H9 (cell line): ENCODE measurements at regions not wholly inside any gene's neighbourhood (a gene's known extent, or its start where the extent isn't known, plus 50 kb on each side); places are given as distances from the start of the nearest gene placed in this dataset.

ENCODE experiments used
- DNase-seq: peaks from one replicate; pipeline ENCODE4 v3.0.0-alpha.2; 2017
- H2AFZ ChIP-seq: one replicate; pipeline ENCODE4 v1.6.1; 2013; ENCODE audit warnings: mild to moderate bottlenecking, low read length, control low read depth, moderate library complexity
- H2AK5ac ChIP-seq: 2 replicates; pipeline ENCODE4 v1.6.1; 2013; ENCODE audit warnings: low read length, control low read depth, mixed read lengths; ENCODE audit not compliant: insufficient read length
- H2BK120ac ChIP-seq: one replicate; pipeline ENCODE4 v1.6.1; 2013; ENCODE audit warnings: low read depth, mild to moderate bottlenecking, low read length, control low read depth, inconsistent platforms; ENCODE audit not compliant: poor library complexity, severe bottlenecking
- H2BK12ac ChIP-seq: 2 replicates; pipeline ENCODE4 v1.6.1; 2013; ENCODE audit warnings: low read length, control low read depth, mixed read lengths, low read depth; ENCODE audit not compliant: insufficient read length
- H2BK15ac ChIP-seq: 2 replicates; pipeline ENCODE4 v1.6.1; 2013; ENCODE audit warnings: low read depth, low read length, control low read depth
- H2BK20ac ChIP-seq: one replicate; pipeline ENCODE4 v1.6.1; 2013; ENCODE audit warnings: low read depth, mild to moderate bottlenecking, low read length, control low read depth, inconsistent platforms; ENCODE audit not compliant: poor library complexity, severe bottlenecking
- H2BK5ac ChIP-seq: 2 replicates; pipeline ENCODE4 v1.6.1; 2013; ENCODE audit warnings: low read length, control low read depth, mixed read lengths; ENCODE audit not compliant: insufficient read length
- H3K14ac ChIP-seq: 2 replicates; pipeline ENCODE4 v1.6.1; 2013; ENCODE audit warnings: low read length, control low read depth; ENCODE audit not compliant: insufficient read depth
- H3K18ac ChIP-seq: 2 replicates; pipeline ENCODE4 v1.6.1; 2013; ENCODE audit warnings: low read depth, mild to moderate bottlenecking, mixed read lengths, low read length, control low read depth; ENCODE audit not compliant: insufficient read length
- H3K23ac ChIP-seq: 2 replicates; pipeline ENCODE4 v1.6.1; 2013; ENCODE audit warnings: low read length, control low read depth, mixed read lengths, low read depth; ENCODE audit not compliant: insufficient read length
- H3K23me2 ChIP-seq: 2 replicates; pipeline ENCODE4 v1.6.1; 2013; ENCODE audit warnings: low read depth, mild to moderate bottlenecking, mixed read lengths, low read length, control low read depth; ENCODE audit not compliant: insufficient read length, poor library complexity, severe bottlenecking
- H3K27ac ChIP-seq: 2 replicates; pipeline ENCODE4 v1.5.1; 2013; ENCODE audit warnings: low read length, control low read depth, mixed read lengths, low read depth; ENCODE audit not compliant: insufficient read length
- H3K27me3 ChIP-seq: 2 replicates; pipeline ENCODE4 v1.6.1; 2013; ENCODE audit warnings: low read length, control low read depth, inconsistent platforms; ENCODE audit not compliant: insufficient read depth
- H3K4ac ChIP-seq: 2 replicates; pipeline ENCODE4 v1.6.1; 2013; ENCODE audit warnings: low read depth, mild to moderate bottlenecking, control low read depth, inconsistent platforms, low read length, moderate library complexity
- H3K4me1 ChIP-seq: 2 replicates; pipeline ENCODE4 v1.6.1; 2013; ENCODE audit warnings: low read length, control low read depth, inconsistent platforms; ENCODE audit not compliant: insufficient read depth
- H3K4me2 ChIP-seq: 2 replicates; pipeline ENCODE4 v1.6.1; 2013; ENCODE audit warnings: low read length, control low read depth, mixed read lengths; ENCODE audit not compliant: insufficient read length, insufficient read depth
- H3K56ac ChIP-seq: 2 replicates; pipeline ENCODE4 v1.6.1; 2013; ENCODE audit warnings: low read depth, mild to moderate bottlenecking, mixed read lengths, low read length, control low read depth; ENCODE audit not compliant: insufficient read length
- H3K79me1 ChIP-seq: 2 replicates; pipeline ENCODE4 v1.6.1; 2013; ENCODE audit warnings: low read depth, mild to moderate bottlenecking, moderate library complexity, low read length, control low read depth, inconsistent platforms; ENCODE audit not compliant: insufficient read depth, poor library complexity, severe bottlenecking
- H3K79me2 ChIP-seq: 2 replicates; pipeline ENCODE4 v1.6.1; 2013; ENCODE audit warnings: low read length, control low read depth, inconsistent platforms; ENCODE audit not compliant: insufficient read depth
- H3K9ac ChIP-seq: 2 replicates; pipeline ENCODE4 v1.6.1; 2013; ENCODE audit warnings: low read length, control low read depth, mixed read lengths; ENCODE audit not compliant: insufficient read length; ENCODE audit errors: extremely low read depth
- H3K9me3 ChIP-seq: one replicate; pipeline ENCODE4 v1.6.1; 2013; ENCODE audit warnings: low read depth, low read length, inconsistent platforms; ENCODE audit not compliant: control insufficient read depth
- H3T11ph ChIP-seq: one replicate; pipeline ENCODE4 v1.6.1; 2013; ENCODE audit warnings: mild to moderate bottlenecking, low read length, control low read depth, inconsistent platforms
- H4K20me1 ChIP-seq: one replicate; pipeline ENCODE4 v1.6.1; 2013; ENCODE audit not compliant: control insufficient read depth, insufficient read length, insufficient read depth
- H4K5ac ChIP-seq: 2 replicates; pipeline ENCODE4 v1.6.1; 2013; ENCODE audit warnings: low read depth, mild to moderate bottlenecking, mixed read lengths, low read length, control low read depth; ENCODE audit not compliant: insufficient read length
- H4K8ac ChIP-seq: replicated peaks from 2 replicates; pipeline ENCODE4 v1.6.1; 2013; ENCODE audit warnings: low read length, control low read depth, mixed read lengths, low read depth; ENCODE audit not compliant: insufficient read length
- H4K91ac ChIP-seq: 2 replicates; pipeline ENCODE4 v1.6.1; 2013; ENCODE audit warnings: low read depth, mild to moderate bottlenecking, moderate library complexity, mixed read lengths, low read length, control low read depth; ENCODE audit not compliant: insufficient read length
- H3K27ac Mint-ChIP-seq, 3 experiments: 2 replicates in 2 of 3; 3 replicates in 1 of 3; pipeline ENCODE4 v1.8.0; 2020 to 2021; ENCODE audit warnings: mixed read lengths in 3 of 3, mild to moderate bottlenecking in 1 of 3, moderate library complexity in 1 of 3
- H3K27me3 Mint-ChIP-seq: 2 replicates; pipeline ENCODE4 v1.8.0; 2021; ENCODE audit warnings: low read depth, mild to moderate bottlenecking, moderate library complexity, mixed read lengths
- H3K36me3 Mint-ChIP-seq, 3 experiments: 2 replicates in 2 of 3; 3 replicates in 1 of 3; pipeline ENCODE4 v1.8.0; 2020 to 2021; ENCODE audit warnings: low read depth in 3 of 3, mixed read lengths in 3 of 3; ENCODE audit not compliant: insufficient read depth in 1 of 3
- H3K4me1 Mint-ChIP-seq, 2 experiments: 2 replicates each; pipeline ENCODE4 v1.8.0; 2020; ENCODE audit warnings: mixed read lengths in 2 of 2
- H3K4me3 Mint-ChIP-seq, 2 experiments: 2 replicates in 1 of 2; 3 replicates in 1 of 2; pipeline ENCODE4 v1.8.0; 2020 to 2021; ENCODE audit warnings: mild to moderate bottlenecking in 2 of 2, mixed read lengths in 2 of 2, moderate library complexity in 1 of 2
- H3K9me3 Mint-ChIP-seq, 2 experiments: 2 replicates in 1 of 2; 3 replicates in 1 of 2; pipeline ENCODE4 v1.8.0; 2020; ENCODE audit warnings: mild to moderate bottlenecking in 2 of 2, mixed read lengths in 2 of 2, moderate library complexity in 1 of 2
- TF ChIP-seq, protein P1 (sequence below): fragments of 200-600 bp; sonication (generic); conservative IDR thresholded peaks from 3 replicates; pipeline ENCODE4 v1.8.0; 2021; ENCODE audit warnings: antibody characterized with exemption, mild to moderate bottlenecking

DNA sequence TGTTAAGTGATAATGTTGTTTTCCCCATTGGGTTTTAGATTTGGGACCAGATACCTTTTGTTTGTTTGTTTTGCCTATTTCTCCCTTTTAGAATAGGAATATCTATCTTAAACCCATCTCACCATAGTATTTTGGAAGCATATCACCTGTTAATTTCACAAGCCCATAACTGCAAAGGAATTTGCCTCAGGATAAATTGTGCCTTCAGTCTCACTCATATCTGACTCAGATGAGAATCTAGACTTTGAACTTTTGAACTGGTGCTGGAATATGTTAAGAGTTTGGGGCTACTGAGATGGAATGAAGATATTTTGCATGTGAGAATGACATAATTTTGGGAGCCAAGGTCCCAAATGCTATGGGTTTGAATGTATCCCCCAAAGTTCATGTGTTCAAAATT is 607.4 kb downstream of the HACE1 start:
- Histone ChIP-seq H3K14ac (no peak overlapping the region), H4K5ac (no peak overlapping the region), H2AK5ac (no peak overlapping the region), H2BK5ac (no peak overlapping the region), H3K23me2 (no peaks in the 10 kb centered on the region), H3K27me3 (no peaks in the 10 kb centered on the region), H3K56ac (no peak overlapping the region), H3K9me3 (no peaks in the 10 kb centered on the region), H3K79me1 (no peaks in the 10 kb centered on the region), H2BK20ac (no peak overlapping the region), H3K4me2 (no peak overlapping the region), H3K4me1 (no peaks in the 10 kb centered on the region), H3T11ph (no peak overlapping the region), H4K20me1 (no peaks in the 10 kb centered on the region), H3K79me2 (no peaks in the 10 kb centered on the region), H2BK120ac (no peak overlapping the region), H3K4ac (no peak overlapping the region), H4K91ac (no peak overlapping the region), H3K27ac (no peak overlapping the region), H3K18ac (no peak overlapping the region), H2AFZ (no peak overlapping the region), H3K9ac (no peak overlapping the region), H4K8ac (no peak overlapping the region), H2BK15ac (no peak overlapping the region), H3K23ac (no peak overlapping the region), H2BK12ac (no peak overlapping the region)
- TF ChIP-seq, protein P1, sequence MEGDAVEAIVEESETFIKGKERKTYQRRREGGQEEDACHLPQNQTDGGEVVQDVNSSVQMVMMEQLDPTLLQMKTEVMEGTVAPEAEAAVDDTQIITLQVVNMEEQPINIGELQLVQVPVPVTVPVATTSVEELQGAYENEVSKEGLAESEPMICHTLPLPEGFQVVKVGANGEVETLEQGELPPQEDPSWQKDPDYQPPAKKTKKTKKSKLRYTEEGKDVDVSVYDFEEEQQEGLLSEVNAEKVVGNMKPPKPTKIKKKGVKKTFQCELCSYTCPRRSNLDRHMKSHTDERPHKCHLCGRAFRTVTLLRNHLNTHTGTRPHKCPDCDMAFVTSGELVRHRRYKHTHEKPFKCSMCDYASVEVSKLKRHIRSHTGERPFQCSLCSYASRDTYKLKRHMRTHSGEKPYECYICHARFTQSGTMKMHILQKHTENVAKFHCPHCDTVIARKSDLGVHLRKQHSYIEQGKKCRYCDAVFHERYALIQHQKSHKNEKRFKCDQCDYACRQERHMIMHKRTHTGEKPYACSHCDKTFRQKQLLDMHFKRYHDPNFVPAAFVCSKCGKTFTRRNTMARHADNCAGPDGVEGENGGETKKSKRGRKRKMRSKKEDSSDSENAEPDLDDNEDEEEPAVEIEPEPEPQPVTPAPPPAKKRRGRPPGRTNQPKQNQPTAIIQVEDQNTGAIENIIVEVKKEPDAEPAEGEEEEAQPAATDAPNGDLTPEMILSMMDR, result no peak
- Mint-ChIP-seq H3K9me3 (no peaks in the 10 kb centered on the region), H3K4me1 (peaks cover 13 to 14% of the 10 kb centered on the region in 2 experiments), H3K36me3 (no peaks in the 10 kb centered on the region), H3K4me3 (no peak overlapping the region), H3K27ac (no peak overlapping the region), H3K27me3 (peaks cover 1% of the 10 kb centered on the region; the same call in 1 of the 2 replicates)
- DNase-seq, result no peak
